BLaER1 treated with 17β-estradiol and CSF1 and Interleukin-3, amounts not matched to agents 10 nM and 100 nM (cell line): ENCODE measurements at regions not wholly inside any gene's neighbourhood (a gene's known extent, or its start where the extent isn't known, plus 50 kb on each side); places are given as distances from the start of the nearest gene placed in this dataset.
A peak's percentile ranks its signal among the peaks of the same experiment; 100 is the strongest.

Source experiments
- H3K27ac ChIP-seq, 11 experiments: shearing (Covaris generic); formaldehyde crosslinking; 2 replicates each; pipeline ENCODE4 v1.8.1; 2022
- H3K27me3 ChIP-seq, 11 experiments: shearing (Covaris generic); formaldehyde crosslinking; 2 replicates each; pipeline ENCODE4 v1.8.1; 2022
- H3K36me3 ChIP-seq, 11 experiments: shearing (Covaris generic); formaldehyde crosslinking; 2 replicates each; pipeline ENCODE4 v1.8.1; 2022
- H3K4me1 ChIP-seq, 10 experiments: shearing (Covaris generic); formaldehyde crosslinking; 2 replicates each; pipeline ENCODE4 v1.8.1; 2022
- H3K4me2 ChIP-seq, 11 experiments: shearing (Covaris generic); formaldehyde crosslinking; 2 replicates each; pipeline ENCODE4 v1.8.1; 2022
- H3K4me3 ChIP-seq, 10 experiments: shearing (Covaris generic); formaldehyde crosslinking; 2 replicates each; pipeline ENCODE4 v1.8.1; 2022
- H3K9ac ChIP-seq, 11 experiments: shearing (Covaris generic); formaldehyde crosslinking; 2 replicates each; pipeline ENCODE4 v1.8.1; 2022
- H3K9me3 ChIP-seq, 11 experiments: shearing (Covaris generic); formaldehyde crosslinking; replicated peaks in 1 of 11; 2 replicates each; pipeline ENCODE4 v1.8.1; 2022
- H4K20me1 ChIP-seq, 11 experiments: shearing (Covaris generic); formaldehyde crosslinking; 2 replicates each; pipeline ENCODE4 v1.8.1; 2022
- Cebpa-rat ChIP-seq, 11 experiments: shearing (Covaris generic); IDR thresholded peaks; 2 replicates each; pipeline ENCODE4 v1.8.1; 2022

DNA sequence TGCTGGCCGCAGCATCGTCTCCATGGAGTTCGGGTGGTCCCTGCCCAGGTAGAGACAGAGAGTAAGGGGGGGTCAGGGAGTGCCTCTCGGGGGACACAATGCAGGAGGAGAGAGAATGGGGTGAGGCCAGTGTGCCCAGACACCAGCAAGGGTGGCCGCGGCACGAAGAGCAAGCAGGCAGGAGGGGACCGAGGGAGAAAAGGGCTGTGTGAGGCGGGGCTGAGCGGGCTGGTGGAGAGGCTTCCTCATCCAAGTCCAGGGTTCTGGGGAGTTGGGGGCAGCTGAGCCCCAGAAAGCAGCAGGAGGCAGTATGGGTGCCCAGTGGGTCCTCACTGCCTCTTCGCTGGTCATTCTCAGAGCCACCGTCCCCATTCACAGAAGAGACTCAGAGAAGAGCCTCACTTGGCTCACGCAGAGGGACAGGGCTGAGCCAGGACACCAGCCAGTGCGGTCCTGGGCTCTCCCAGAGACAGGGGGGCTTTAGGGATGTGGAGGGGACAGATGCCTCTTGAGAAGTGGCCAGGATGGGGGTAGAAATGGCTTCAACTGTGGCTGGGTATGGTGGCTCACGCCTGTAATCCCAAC, 78.9 kb downstream of the MICALL2 start:
- no peak overlapping the region for H3K4me3 ChIP-seq
- no peak overlapping the region for H3K27ac ChIP-seq
- peaks cover 14 to 66% (median 46%) of the 10 kb centered on the region in 10 experiments for H3K4me1 ChIP-seq
- H4K20me1 ChIP-seq = no peaks in the 10 kb centered on the region
- H3K9me3 ChIP-seq = peaks cover 0 to 5% (median 0%) of the 10 kb centered on the region in 11 experiments; a peak in 6 of 22 replicates
- TF ChIP-seq Cebpa-rat (IDR thresholded peaks at IDR 0.05) = no peak
- H3K36me3 ChIP-seq = no peaks in the 10 kb centered on the region
- H3K27me3 ChIP-seq = peaks cover 0 to 11% (median 0%) of the 10 kb centered on the region in 11 experiments; a peak in 5 of 22 replicates
- H3K4me2 ChIP-seq = peak overlapping the region in 2 of 11 experiments; percentile 7 to 92; a peak in 2 of 22 replicates
- H3K9ac ChIP-seq = no peak overlapping the region

DNA sequence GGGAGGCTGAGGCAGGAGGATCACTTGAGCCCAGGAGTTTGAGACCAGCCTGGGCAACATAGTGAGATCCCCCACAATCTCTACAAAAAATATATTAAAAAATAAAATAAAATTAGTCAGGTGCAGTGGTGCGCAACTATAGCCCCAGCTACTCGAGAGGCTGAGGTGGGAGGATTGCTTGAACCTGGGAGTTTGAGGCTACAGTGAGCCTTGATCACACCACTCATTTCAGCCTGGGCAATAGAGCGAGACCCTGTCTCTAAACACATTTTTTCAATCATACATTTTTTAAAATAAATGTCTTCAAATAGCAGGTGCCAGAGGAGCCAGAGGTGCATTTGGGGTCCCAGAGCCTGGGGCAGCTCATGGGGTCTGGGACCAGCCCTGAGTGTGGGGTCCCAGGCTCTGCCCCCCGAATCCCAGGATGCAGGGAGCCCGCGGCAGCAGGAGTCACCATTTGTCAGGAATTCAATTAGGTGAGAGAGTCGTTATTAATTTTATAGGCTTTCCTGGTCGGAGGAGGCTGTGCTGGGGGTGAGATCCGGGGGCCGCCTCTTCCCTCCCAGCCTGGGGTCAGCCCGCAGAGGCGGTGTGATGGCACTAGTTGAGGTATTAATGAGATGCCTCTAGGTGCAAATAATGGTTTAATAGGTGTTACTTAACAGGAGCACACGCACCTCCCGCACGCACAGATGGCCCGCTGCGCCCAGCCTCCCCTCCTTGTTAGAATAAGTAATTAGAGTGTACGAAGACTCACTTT, 78.3 kb downstream of the MICALL2 start:
- Histone ChIP-seq H3K27ac (no peak overlapping the region), H4K20me1 (no peaks in the 10 kb centered on the region), H3K4me1 (peaks cover 21 to 66% (median 50%) of the 10 kb centered on the region in 10 experiments), H3K4me2 (peak overlapping the region in 6 of 11 experiments; percentile 10 to 99 (median 95); a peak in 7 of 22 replicates), H3K9ac (no peak overlapping the region), H3K4me3 (no peak overlapping the region), H3K9me3 (peaks cover 0 to 5% (median 0%) of the 10 kb centered on the region in 11 experiments; a peak in 6 of 22 replicates), H3K36me3 (no peaks in the 10 kb centered on the region), H3K27me3 (peaks cover 0 to 18% (median 0%) of the 10 kb centered on the region in 11 experiments; a peak in 6 of 22 replicates)
- TF ChIP-seq Cebpa-rat (IDR thresholded peaks at IDR 0.05) = no peak

DNA sequence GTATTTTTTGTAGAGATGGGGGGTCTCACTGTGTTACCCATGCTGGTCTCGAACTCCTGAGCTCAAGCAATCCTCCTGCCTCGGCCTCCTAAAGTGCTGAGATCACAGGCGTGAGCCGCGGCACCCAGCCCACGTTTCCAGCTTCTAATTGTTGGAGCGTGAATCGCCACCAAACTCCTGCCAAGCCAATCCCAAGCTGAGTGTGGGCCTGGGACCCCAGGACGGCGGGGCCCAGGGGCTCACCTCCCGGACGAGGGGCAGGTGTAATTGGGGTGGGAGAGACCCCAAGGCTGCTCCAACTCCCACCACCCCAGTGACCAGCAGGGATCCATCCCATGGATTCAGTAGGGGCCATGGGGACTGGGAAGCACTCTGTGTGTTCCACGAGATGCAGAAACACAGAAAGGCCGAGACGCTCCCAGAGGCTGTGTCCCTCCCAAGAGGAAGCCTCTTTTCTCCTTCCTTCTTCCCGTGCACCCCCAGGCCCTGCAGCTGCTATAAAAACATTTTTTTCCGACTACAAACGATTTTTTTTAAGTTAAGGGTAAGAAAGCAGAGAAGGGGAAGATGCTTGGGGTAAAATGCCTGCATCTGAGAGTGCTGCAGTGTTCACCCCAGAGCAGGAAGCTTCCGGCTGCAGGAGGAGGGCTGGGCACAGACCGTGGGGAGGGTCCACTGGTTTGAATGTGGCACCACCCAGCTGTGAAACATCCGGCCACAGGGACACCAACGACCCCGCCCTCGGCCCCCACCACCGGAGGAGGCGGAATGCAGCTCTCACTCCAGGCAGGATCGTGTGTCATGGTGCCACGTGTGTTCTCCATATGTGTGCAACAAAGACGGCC, 76.5 kb downstream of the MICALL2 start:
- Histone ChIP-seq H3K4me1 (peaks cover 29 to 72% (median 63%) of the 10 kb centered on the region in 10 experiments), H3K9ac (peak overlapping the region in 8 of 11 experiments; percentile 4 to 68 (median 42); a peak in 13 of 22 replicates), H3K27me3 (peaks cover 0 to 33% (median 0%) of the 10 kb centered on the region in 11 experiments; a peak in 6 of 22 replicates), H3K4me2 (peak overlapping the region; percentile 10 to 99 (median 91)), H3K36me3 (no peaks in the 10 kb centered on the region), H3K27ac (peak overlapping the region in 8 of 11 experiments; percentile 29 to 64 (median 54); a peak in 16 of 22 replicates), H3K9me3 (peaks cover 0 to 5% (median 0%) of the 10 kb centered on the region in 11 experiments; a peak in 6 of 22 replicates), H4K20me1 (no peaks in the 10 kb centered on the region), H3K4me3 (peak overlapping the region in 2 of 10 experiments; percentile 12 to 21; a peak in 1 of 20 replicates)
- no peak for TF ChIP-seq Cebpa-rat (IDR thresholded peaks at IDR 0.05)

DNA sequence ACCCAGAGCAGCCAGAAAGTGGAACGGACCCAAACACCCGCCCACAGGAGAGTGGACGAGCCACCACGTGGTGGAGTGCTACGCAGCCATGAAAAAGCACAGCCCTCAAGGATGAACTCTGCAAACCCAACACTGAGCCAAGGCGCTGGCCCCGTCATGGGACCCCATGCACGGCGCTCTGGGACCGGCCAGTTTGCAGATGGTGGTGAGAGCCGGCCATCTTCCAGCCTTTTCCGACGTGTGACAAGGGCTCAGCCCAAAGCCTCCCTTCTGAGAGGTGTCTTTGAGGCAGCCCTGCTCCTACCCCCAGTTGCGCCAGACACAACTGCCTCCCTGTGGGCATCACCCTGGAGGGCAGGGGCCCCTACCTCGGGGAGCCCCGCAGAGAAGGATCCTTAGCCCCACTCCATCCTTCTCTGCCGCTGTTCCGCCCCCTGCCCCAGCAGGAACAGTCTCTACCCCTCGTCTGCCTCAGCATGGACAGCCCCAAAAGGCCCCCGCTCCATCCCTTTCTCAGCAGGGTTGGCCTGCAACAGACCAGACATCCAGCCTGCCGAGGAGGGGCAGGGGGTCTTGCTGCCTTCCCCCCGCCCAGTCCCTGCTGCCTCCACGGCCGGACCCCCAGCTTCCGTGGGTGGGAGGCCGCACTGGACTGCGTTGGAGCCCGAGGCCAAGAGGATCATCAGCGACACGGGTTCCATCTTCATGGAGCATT, 75.7 kb downstream of the MICALL2 start:
- Histone ChIP-seq H4K20me1 (no peaks in the 10 kb centered on the region), H3K27ac (peak overlapping the region in 8 of 11 experiments; percentile 29 to 64 (median 54); a peak in 13 of 22 replicates), H3K9ac (peak overlapping the region in 2 of 11 experiments; percentile 47 to 57; a peak in 4 of 22 replicates), H3K27me3 (peaks cover 0 to 33% (median 0%) of the 10 kb centered on the region in 11 experiments; a peak in 6 of 22 replicates), H3K9me3 (peaks cover 0 to 5% (median 0%) of the 10 kb centered on the region in 11 experiments; a peak in 6 of 22 replicates), H3K4me1 (peaks cover 29 to 80% (median 69%) of the 10 kb centered on the region in 10 experiments), H3K4me2 (peak overlapping the region; percentile 10 to 99 (median 91); a peak in 21 of 22 replicates), H3K4me3 (no peak overlapping the region), H3K36me3 (no peaks in the 10 kb centered on the region)
- TF ChIP-seq Cebpa-rat (IDR thresholded peaks at IDR 0.05) = no peak

DNA sequence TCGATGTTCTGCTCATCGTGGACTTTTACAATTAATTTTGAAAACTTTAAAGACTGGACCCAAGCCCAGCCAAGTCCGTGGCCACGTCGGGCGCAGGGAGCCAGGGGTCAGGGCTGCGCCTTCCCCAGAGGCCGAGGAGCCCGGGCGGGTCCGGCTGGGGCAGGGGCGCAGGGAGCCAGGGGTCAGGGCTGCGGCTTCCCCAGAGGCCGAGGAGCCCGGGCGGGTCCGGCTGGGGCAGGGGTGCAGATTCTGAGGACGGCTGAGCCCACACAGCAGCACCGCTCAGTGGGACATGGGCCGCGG, 75.2 kb downstream of the MICALL2 start:
- H3K9me3 ChIP-seq = peaks cover 0 to 5% (median 0%) of the 10 kb centered on the region in 11 experiments; a peak in 6 of 22 replicates
- H3K27me3 ChIP-seq = peaks cover 0 to 33% (median 0%) of the 10 kb centered on the region in 11 experiments; a peak in 6 of 22 replicates
- peaks cover 29 to 85% (median 74%) of the 10 kb centered on the region in 10 experiments for H3K4me1 ChIP-seq
- H3K27ac ChIP-seq = peak overlapping the region in 4 of 11 experiments; percentile 29 to 64 (median 58); a peak in 6 of 22 replicates
- peak overlapping the region in 2 of 11 experiments; percentile 15 to 54; a peak in 2 of 22 replicates for H3K9ac ChIP-seq
- peak overlapping the region in 8 of 11 experiments; percentile 78 to 99 (median 94); a peak in 16 of 22 replicates for H3K4me2 ChIP-seq
- no peak for TF ChIP-seq Cebpa-rat (IDR thresholded peaks at IDR 0.05)
- no peaks in the 10 kb centered on the region for H4K20me1 ChIP-seq
- H3K36me3 ChIP-seq = no peaks in the 10 kb centered on the region
- no peak overlapping the region for H3K4me3 ChIP-seq
